ENCODE measurements at regions not wholly inside any gene's neighbourhood (a gene's known extent, or its start where the extent isn't known, plus 50 kb on each side); places are given as distances from the start of the nearest gene placed in this dataset.

- H3K4me3 ChIP-seq (ENCODE audit: low read depth, low read length), result no peak overlapping the region
Measured at GRCh38 chr6:94121094-94121493, 701.7 kb upstream of the EPHA7 start.

DNA sequence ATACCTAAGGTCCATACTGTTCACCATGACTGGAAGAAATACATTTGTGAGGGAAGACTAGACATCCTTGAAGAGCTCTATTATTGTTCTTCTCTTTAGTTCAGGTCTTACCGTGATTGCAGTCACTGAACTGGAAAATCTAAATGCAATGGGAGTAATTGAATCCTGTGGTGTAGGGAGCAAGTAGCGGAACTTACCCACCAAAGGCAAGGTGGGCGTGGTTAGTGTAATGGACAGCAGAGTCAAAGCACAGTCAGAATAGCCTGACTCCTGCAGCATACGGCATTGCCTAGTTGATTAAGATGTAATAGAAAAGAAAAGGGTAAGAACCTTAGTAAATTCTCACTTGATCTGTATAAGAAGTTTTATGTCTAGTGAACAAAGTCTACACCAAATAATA lies 679.7 kb upstream of the EPHA7 start:
- H3K4me3 ChIP-seq (ENCODE audit: low read depth, low read length), result no peak overlapping the region

DNA sequence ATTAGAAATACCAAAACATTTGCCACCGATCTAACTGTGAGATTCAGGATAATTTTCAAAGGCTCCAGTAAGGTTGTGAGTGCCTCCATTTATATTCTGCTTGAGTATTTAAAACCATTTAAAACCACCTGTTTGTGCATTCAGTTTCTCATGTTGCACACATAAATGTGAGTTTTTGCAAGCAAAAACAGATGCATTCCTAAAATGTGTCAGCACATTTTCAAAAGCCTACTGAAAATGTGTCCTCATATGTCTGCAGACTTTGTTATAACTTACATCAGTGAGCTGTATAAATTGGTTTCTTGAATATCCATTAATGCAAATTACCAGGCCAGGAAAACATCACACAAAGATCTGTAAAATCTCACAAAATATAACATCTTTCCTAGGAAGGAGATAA lies 676.6 kb upstream of the EPHA7 start:
- H3K4me3 ChIP-seq (ENCODE audit: low read depth, low read length), result no peak overlapping the region

DNA sequence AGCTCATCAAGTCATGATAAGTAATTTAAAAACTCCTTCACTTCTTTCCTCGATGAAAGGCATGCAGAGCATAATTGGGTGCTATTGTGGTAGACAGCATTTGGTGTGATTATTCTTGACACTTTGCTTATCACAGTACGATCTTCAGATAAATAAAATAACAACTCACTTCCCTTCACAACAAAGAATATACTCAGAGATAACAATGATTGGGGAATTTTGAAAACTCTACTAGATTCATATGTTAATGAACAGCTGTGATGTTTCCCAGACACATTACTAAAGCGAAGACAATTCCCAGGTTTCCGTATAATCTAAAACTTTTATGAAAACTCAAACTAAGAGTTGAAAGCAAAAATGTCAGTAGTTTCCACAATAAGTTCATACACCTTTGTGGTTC lies 670.6 kb upstream of the EPHA7 start:
- H3K4me3 ChIP-seq (ENCODE audit: low read depth, low read length), result no peak overlapping the region

- no peak overlapping the region for H3K4me3 ChIP-seq (ENCODE audit: low read depth, low read length)
Measured at GRCh38 chr6:94088870-94089269, 669.5 kb upstream of the EPHA7 start.

- H3K4me3 ChIP-seq (ENCODE audit: low read depth, low read length), result no peak overlapping the region
Measured at GRCh38 chr6:94074764-94075163, 655.4 kb upstream of the EPHA7 start.

DNA sequence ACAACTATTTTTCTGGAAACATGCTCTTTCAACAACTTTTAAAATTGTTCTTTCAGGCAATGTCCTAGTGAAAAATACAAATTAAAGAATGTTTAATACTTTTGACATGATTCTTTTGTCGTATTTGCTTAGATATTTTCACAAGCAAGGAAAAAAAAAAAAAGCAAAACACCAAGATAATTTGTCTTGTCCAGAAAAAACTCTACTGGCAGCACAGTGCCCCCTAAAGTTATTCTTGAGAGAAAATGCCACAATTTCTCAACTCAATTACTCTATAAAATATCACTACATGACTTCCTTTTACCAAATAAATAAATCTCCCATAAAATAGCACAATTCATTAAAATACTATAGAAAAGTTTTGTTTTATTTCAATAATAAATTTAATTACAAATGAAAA lies 652.5 kb upstream of the EPHA7 start:
- H3K4me3 ChIP-seq (ENCODE audit: low read depth, low read length), result no peak overlapping the region

- no peak overlapping the region for H3K4me3 ChIP-seq (ENCODE audit: low read depth, low read length)
Measured at GRCh38 chr6:94065707-94066337, 646.5 kb upstream of the EPHA7 start.

DNA sequence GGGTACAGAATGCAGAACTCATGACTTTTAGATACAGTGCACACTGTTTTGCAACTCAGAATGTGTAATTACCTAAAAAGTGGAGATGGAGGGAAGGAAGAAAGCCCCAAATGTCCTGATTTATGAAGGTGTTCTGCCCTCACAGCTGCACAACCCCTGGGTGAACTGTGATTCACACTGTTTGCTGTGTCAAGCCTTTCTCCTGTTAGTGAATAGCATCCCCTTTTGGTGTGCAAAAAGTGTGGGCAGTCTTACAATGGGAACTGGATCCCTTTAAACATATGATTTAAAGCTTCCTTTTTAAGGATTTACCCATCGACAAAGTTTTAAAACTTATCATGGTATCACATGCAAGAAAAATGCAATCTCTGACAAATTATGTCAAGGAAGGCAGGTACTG lies 633.4 kb upstream of the EPHA7 start:
- no peak overlapping the region for H3K4me3 ChIP-seq (ENCODE audit: low read depth, low read length)

- no peak overlapping the region for H3K4me3 ChIP-seq (ENCODE audit: low read depth, low read length)
Measured at GRCh38 chr6:94050515-94050914, 631.2 kb upstream of the EPHA7 start.

DNA sequence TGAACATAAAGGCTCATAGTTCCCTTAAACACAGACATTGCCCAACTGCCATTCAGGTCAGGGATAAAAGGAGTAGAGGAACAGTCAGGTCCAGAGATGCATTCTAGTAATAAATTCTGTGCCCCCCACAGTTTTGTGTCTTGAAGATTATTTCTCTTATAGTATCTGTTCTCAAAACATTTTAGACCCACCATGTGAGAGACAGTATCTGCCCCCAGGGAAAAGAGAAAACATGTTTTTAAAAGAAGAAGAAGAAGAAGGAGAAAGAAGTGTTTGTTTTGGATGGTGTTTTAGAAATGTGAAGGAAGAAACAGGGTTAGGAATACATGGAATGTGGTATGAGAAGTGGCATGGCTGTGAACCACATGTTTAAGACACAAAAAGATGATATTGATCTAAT lies 629.6 kb upstream of the EPHA7 start:
- H3K4me3 ChIP-seq (ENCODE audit: low read depth, low read length), result no peak overlapping the region

GRCh38 chr6:94045099-94045829 lies 625.9 kb upstream of the EPHA7 start:
- no peak overlapping the region for H3K4me3 ChIP-seq (ENCODE audit: low read depth, low read length)

DNA sequence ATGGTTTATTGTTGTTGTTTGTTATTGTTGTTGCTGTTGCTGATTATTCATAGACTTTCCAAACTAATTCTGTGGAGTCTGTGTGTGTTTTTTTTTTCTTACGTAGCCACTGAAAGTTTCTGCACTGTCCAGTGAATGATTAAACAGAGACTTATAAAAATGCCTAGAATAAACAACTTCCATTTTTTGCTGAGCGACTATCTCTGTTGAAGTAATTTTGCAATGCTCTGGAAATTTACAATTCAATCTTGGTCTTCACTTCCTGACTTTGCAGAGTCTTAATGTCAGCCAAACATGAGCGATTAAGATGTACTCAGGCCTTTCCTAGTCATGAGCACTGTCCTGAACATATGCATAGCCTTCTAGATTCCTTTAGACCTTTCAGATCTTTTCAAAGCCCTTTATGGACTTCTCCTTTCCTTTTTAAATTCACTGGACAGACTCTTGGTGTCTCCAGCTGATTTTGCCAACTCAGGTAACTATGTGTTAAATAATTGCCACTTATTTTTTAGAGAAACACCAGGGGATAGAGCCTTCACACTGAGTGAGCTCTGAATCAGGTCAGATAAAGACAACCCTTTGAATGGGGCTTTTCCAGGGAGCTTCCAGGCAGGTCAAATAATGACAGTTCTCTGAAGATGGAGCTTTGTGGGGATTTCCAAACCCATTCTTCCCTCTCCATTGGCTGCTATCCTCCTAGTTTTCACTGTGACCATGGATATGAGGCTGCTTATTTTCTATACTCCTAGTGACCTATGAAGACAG lies 622.8 kb upstream of the EPHA7 start:
- H3K4me3 ChIP-seq (ENCODE audit: low read depth, low read length), result no peak overlapping the region

GRCh38 chr6:94036024-94036423 lies 616.7 kb upstream of the EPHA7 start:
- no peak overlapping the region for H3K4me3 ChIP-seq (ENCODE audit: low read depth, low read length)

GRCh38 chr6:94027374-94027773 lies 608.0 kb upstream of the EPHA7 start:
- no peak overlapping the region for H3K4me3 ChIP-seq (ENCODE audit: low read depth, low read length)

- no peak overlapping the region for H3K4me3 ChIP-seq (ENCODE audit: low read depth, low read length)
Measured at GRCh38 chr6:94026575-94026974, 607.2 kb upstream of the EPHA7 start.

- no peak overlapping the region for H3K4me3 ChIP-seq (ENCODE audit: low read depth, low read length)
Measured at GRCh38 chr6:94005835-94006234, 586.5 kb upstream of the EPHA7 start.

GRCh38 chr6:93992976-93993375 lies 573.6 kb upstream of the EPHA7 start:
- no peak overlapping the region for H3K4me3 ChIP-seq (ENCODE audit: low read depth, low read length)

DNA sequence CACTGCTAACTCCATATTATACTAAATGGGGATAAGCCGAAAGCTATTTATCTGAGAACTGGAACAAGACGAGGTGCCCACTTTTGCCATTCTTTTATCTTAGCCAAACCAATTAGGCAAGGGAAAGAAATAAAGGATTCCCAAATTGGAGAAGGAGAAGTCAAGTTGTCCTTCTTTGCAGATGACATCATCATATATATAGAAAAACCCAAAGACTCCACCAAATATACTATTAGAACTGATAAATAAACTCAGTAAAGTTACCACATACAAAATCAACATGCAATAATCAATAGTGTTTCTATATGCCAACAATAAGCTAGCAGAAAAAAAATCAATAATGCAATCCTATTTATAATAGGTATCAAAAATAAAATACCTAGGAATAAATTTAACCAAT lies 570.3 kb upstream of the EPHA7 start:
- no peak overlapping the region for H3K4me3 ChIP-seq (ENCODE audit: low read depth, low read length)

DNA sequence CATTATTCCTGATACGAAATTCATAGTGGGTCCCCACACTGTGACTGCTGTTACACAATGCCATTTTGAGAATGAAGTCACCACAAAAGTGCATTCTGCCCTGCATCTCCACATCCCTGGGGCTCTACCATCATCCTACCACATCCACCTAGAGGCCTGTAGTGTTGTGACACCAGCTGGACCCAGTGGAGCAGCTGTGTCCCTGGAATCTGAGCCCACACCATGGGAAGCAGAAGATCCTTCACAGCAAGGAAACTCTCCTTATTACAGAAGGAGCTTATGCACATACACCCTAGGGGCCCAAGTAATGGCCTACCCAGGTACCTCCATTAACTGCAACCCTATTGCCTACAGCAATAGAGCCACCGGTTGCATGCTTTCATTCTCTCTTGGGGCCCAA lies 566.6 kb upstream of the EPHA7 start:
- no peak overlapping the region for H3K4me3 ChIP-seq (ENCODE audit: low read depth, low read length)

GRCh38 chr6:93975159-93975558 lies 555.8 kb upstream of the EPHA7 start:
- no peak overlapping the region for H3K4me3 ChIP-seq (ENCODE audit: low read depth, low read length)

DNA sequence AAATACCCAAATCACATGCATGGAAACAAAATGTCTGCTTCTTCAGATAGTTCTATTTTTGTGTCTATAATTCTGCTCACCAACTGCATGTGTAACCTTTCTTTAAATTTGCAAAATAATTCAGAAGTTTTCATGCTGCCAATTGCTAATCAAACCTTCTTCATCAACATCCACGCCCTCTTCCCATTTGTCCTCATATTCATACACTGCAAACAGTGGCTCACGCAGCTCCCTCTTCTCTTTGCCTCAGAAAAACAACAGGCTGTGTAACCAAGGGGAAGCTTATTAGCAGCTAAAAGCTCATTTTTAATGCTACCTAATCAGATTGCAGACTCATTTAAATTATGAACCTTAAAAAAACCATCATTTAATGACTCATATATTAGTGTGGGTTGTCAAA lies 555.0 kb upstream of the EPHA7 start:
- H3K4me3 ChIP-seq (ENCODE audit: low read depth, low read length), result no peak overlapping the region
